ENCODE measurements at regions not wholly inside any gene's neighbourhood (a gene's known extent, or its start where the extent isn't known, plus 50 kb on each side); places are given as distances from the start of the nearest gene placed in this dataset.
A peak's percentile ranks its signal among the peaks of the same experiment; 100 is the strongest.

- H3K9me3 ChIP-seq, result no peaks in the 10 kb centered on the region
- ATAC-seq (no peak), DNase-seq (no peak)
- TF ChIP-seq CTCF (IDR thresholded peaks at IDR 0.05), result no peak
- no peak overlapping the region for H3K4me3 ChIP-seq
- peaks cover 4% of the 10 kb centered on the region for H3K27me3 ChIP-seq (ENCODE audit: low read depth)
- no peaks in the 10 kb centered on the region for H3K36me3 ChIP-seq
- H3K4me1 ChIP-seq, result no peaks in the 10 kb centered on the region
- no peak overlapping the region for H3K27ac ChIP-seq
- intact Hi-C loops (cut with DNase I), result no loop called here
Observed at GRCh38 chr20:60246751-60247150, 288.5 kb downstream of the CDH26 start.

- H3K27me3 ChIP-seq (ENCODE audit: low read depth), result no peaks in the 10 kb centered on the region
- no peaks in the 10 kb centered on the region for H3K9me3 ChIP-seq
- intact Hi-C loops (cut with DNase I), result no loop called here
- H3K27ac ChIP-seq, result no peak overlapping the region
- H3K36me3 ChIP-seq, result no peaks in the 10 kb centered on the region
- no peak for TF ChIP-seq CTCF (IDR thresholded peaks at IDR 0.05)
- ATAC-seq (peak in 1 of 2 donors; percentile 17), DNase-seq (no peak)
- H3K4me1 ChIP-seq, result no peaks in the 10 kb centered on the region
- H3K4me3 ChIP-seq, result no peak overlapping the region
Observed at GRCh38 chr20:60249436-60249835, 291.2 kb downstream of the CDH26 start.

- Histone ChIP-seq H3K36me3 (no peaks in the 10 kb centered on the region), H3K9me3 (no peaks in the 10 kb centered on the region), H3K27ac (no peak overlapping the region), H3K4me1 (no peaks in the 10 kb centered on the region), H3K4me3 (no peak overlapping the region), H3K27me3 (ENCODE audit: low read depth) (peaks cover 3% of the 10 kb centered on the region)
- intact Hi-C loops (cut with DNase I), result no loop called here
- no peak for ATAC-seq
- DNase-seq, result no peak
- TF ChIP-seq CTCF (IDR thresholded peaks at IDR 0.05), result no peak
Observed at GRCh38 chr20:60250251-60250650, 292.0 kb downstream of the CDH26 start.

- intact Hi-C loops (cut with DNase I), result no loop called here
- H3K36me3 ChIP-seq, result no peaks in the 10 kb centered on the region
- no peak overlapping the region for H3K27ac ChIP-seq
- H3K27me3 ChIP-seq (ENCODE audit: low read depth), result peaks cover 6% of the 10 kb centered on the region
- no peaks in the 10 kb centered on the region for H3K4me1 ChIP-seq
- no peak for TF ChIP-seq CTCF (IDR thresholded peaks at IDR 0.05)
- ATAC-seq (no peak), DNase-seq (no peak)
- no peaks in the 10 kb centered on the region for H3K9me3 ChIP-seq
- H3K4me3 ChIP-seq, result no peak overlapping the region
Observed at GRCh38 chr20:60252866-60253265, 294.6 kb downstream of the CDH26 start.

- Histone ChIP-seq H3K27me3 (ENCODE audit: low read depth) (peaks cover 6% of the 10 kb centered on the region), H3K4me3 (no peak overlapping the region), H3K9me3 (no peaks in the 10 kb centered on the region), H3K4me1 (no peaks in the 10 kb centered on the region), H3K36me3 (no peaks in the 10 kb centered on the region), H3K27ac (no peak overlapping the region)
- no peak for DNase-seq
- intact Hi-C loops (cut with DNase I), result no loop called here
- TF ChIP-seq CTCF (IDR thresholded peaks at IDR 0.05), result no peak
- ATAC-seq, result no peak
Observed at GRCh38 chr20:60253471-60253870, 295.2 kb downstream of the CDH26 start.

GRCh38 chr20:60254901-60255411 lies 296.7 kb downstream of the CDH26 start:
- ATAC-seq (no peak), DNase-seq (no peak)
- no peak for TF ChIP-seq CTCF (IDR thresholded peaks at IDR 0.05)

More at GRCh38 chr20:60254901-60255411, 296.7 kb downstream of the CDH26 start:
- Histone ChIP-seq H3K4me3 (no peak overlapping the region), H3K27ac (no peak overlapping the region), H3K4me1 (no peaks in the 10 kb centered on the region), H3K36me3 (no peaks in the 10 kb centered on the region), H3K9me3 (no peaks in the 10 kb centered on the region), H3K27me3 (ENCODE audit: low read depth) (peaks cover 6% of the 10 kb centered on the region)
- intact Hi-C loops (cut with DNase I), result no loop called here
